ENCODE measurements at regions not wholly inside any gene's neighbourhood (a gene's known extent, or its start where the extent isn't known, plus 50 kb on each side); places are given as distances from the start of the nearest gene placed in this dataset.

DNA sequence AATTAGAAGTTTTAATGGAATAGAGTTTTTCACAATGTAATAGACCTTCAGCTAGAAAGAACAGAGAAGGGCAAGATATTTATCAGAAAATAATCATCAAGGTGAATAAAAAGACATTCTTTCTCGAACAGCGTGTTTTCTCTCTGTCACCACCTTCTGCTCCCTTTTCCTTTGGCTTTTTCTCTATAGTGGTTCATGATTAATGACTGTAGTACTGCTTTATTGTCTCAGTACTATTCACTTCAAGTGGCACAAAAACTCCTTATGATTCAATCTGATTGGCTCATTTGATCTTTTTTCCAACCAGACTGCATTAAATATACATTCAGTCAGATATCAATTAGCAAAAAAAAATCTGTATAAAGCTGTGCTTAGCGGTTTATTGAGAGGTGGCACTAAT, 516.0 kb downstream of the OTOL1 start:
- no peak for DNase-seq (ENCODE audit: low read depth, low spot score)
- in situ Hi-C loops (cut with HindIII; ENCODE audit: low sequenced_read_pairs) = no loop called here
- H3K4me3 ChIP-seq (ENCODE audit: low read depth, low read length) = no peak overlapping the region
- TF ChIP-seq, protein P1, sequence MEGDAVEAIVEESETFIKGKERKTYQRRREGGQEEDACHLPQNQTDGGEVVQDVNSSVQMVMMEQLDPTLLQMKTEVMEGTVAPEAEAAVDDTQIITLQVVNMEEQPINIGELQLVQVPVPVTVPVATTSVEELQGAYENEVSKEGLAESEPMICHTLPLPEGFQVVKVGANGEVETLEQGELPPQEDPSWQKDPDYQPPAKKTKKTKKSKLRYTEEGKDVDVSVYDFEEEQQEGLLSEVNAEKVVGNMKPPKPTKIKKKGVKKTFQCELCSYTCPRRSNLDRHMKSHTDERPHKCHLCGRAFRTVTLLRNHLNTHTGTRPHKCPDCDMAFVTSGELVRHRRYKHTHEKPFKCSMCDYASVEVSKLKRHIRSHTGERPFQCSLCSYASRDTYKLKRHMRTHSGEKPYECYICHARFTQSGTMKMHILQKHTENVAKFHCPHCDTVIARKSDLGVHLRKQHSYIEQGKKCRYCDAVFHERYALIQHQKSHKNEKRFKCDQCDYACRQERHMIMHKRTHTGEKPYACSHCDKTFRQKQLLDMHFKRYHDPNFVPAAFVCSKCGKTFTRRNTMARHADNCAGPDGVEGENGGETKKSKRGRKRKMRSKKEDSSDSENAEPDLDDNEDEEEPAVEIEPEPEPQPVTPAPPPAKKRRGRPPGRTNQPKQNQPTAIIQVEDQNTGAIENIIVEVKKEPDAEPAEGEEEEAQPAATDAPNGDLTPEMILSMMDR (IDR thresholded peaks at IDR 0.05; ENCODE audit: low read depth, low read length) = no peak

DNA sequence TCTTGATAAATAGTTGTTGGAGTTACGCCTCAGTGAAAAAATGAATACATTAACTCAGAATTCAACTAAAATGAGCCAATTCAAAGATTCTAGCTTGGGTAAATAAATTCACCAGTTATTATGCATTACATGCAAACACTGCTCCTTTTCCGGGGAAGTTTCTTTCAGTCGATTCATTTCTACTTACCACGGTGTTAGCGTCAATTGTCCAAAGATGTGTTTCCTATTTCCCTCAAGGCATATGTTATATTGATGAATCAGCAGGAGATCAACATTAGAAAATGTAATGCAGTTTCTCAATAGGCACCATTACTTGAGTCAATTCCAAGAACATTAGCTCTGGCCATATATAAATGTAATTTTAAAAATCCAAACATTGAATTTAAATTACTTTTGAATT, 517.7 kb downstream of the OTOL1 start:
- in situ Hi-C loops (cut with HindIII; ENCODE audit: low sequenced_read_pairs) = no loop called here

DNA sequence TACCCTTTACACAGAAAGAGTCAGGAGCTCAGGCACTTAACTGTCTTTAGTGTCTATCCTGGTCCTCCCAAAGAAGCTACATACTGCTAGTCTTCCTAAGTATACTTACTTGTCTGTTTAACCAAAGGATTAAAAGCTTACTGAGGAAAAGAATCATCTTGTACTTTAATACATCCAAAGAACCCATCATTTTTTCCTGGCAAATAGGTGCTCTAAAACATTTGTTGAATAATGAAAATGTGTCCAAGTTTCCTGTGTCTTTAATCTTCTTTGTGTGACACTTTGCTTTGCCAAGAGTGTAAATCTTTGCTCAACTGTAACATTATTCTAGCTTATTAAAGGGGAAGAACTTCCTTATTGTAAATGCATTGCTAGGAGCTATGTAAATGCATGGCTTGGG, 519.2 kb downstream of the OTOL1 start:
- in situ Hi-C loops (cut with HindIII; ENCODE audit: low sequenced_read_pairs) = no loop called here
- no peak for DNase-seq (ENCODE audit: low read depth, low spot score)
- TF ChIP-seq, protein P1 (IDR thresholded peaks at IDR 0.05; ENCODE audit: low read depth, low read length) = no peak

More for the DNA sequence above, 517.7 kb downstream of the OTOL1 start:
- TF ChIP-seq, protein P1 (IDR thresholded peaks at IDR 0.05; ENCODE audit: low read depth, low read length) = no peak
- no peak for DNase-seq (ENCODE audit: low read depth, low spot score)
- H3K4me3 ChIP-seq (ENCODE audit: low read depth, low read length) = no peak overlapping the region

DNA sequence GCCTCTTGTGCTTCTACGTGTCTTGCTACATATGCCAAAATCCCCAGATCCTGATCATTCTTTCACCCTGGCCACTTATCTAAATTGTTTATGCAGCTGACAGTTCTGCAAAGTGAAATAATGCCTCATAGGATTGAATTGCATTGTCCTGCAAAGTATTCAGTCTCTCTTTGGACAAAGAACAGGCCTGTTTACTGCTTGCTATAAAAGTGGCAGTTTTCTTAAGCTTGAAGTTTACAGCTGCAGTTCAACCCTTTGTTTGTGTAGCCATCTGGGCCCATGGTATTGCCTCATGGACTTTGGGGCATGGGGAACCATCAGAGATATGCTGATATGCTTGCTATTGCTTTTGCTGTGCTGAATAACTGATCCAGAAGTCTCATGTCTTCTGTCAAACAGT, 523.2 kb downstream of the OTOL1 start:
- no peak overlapping the region for H3K4me3 ChIP-seq (ENCODE audit: low read depth, low read length)
- no peak for DNase-seq (ENCODE audit: low read depth, low spot score)
- in situ Hi-C loops (cut with HindIII; ENCODE audit: low sequenced_read_pairs) = no loop called here
- TF ChIP-seq, protein P1 (IDR thresholded peaks at IDR 0.05; ENCODE audit: low read depth, low read length) = no peak

More for the DNA sequence above, 519.2 kb downstream of the OTOL1 start:
- H3K4me3 ChIP-seq (ENCODE audit: low read depth, low read length) = no peak overlapping the region

DNA sequence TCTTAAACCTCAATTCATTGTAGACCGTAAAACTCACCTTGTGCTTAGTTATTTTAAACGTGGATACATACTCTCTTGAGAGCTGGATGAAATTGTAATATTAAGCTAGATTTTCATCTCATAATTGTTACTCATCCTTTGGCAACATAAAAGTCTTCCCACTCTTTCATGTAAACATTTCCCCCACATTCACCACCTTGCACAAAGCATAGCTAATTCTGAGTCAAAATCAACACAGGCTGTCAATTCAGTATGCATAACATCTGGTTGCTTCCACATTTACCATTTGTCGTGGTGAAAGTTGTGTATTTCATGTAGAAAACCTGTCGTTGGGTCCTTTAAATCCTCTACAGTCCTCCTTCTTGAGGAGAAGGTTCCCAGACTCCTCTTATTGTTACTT, 524.6 kb downstream of the OTOL1 start:
- in situ Hi-C loops (cut with HindIII; ENCODE audit: low sequenced_read_pairs) = no loop called here
- TF ChIP-seq, protein P1 (IDR thresholded peaks at IDR 0.05; ENCODE audit: low read depth, low read length) = no peak
- no peak for DNase-seq (ENCODE audit: low read depth, low spot score)
- H3K4me3 ChIP-seq (ENCODE audit: low read depth, low read length) = no peak overlapping the region

DNA sequence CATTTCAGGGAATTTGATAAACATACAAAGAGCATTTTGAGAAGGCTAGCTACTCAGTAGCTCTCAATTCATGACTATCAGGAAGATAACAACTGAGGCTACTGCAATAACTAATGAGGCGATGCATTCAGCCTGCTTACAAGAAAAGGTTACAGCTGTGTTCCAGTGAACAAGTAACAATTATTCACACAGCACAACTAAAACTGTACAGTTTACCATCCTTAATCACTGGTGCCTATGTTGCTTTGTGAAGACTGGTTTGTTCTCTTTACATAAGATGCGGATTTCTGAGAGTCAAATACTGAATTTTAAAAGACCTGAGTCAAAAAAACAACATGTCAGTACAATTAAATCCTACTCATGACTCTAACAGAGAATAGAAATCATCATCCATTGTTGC, 526.3 kb downstream of the OTOL1 start:
- TF ChIP-seq, protein P1 (IDR thresholded peaks at IDR 0.05; ENCODE audit: low read depth, low read length) = no peak
- in situ Hi-C loops (cut with HindIII; ENCODE audit: low sequenced_read_pairs) = no loop called here
- no peak overlapping the region for H3K4me3 ChIP-seq (ENCODE audit: low read depth, low read length)
- no peak for DNase-seq (ENCODE audit: low read depth, low spot score)

DNA sequence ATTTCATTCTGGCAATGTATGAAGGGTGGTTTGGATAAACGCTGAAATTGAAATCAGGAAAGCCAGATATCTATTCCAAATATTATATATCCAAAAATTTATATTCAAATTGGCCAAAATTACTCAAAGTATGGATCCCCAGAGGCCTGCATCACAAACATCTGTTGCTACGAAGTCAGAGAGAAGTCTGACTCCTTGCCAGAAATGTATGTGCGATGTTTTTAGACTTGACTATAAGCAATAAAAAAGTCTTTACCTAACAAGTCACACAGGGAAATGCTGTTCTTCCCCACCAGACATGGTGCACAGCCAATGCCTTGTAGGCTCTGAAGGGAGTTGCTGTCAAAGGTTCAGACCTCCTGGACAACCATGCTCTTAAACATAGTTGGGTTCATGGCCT, 533.1 kb downstream of the OTOL1 start:
- in situ Hi-C loops (cut with HindIII; ENCODE audit: low sequenced_read_pairs) = no loop called here
- TF ChIP-seq, protein P1 (IDR thresholded peaks at IDR 0.05; ENCODE audit: low read depth, low read length) = no peak
- H3K4me3 ChIP-seq (ENCODE audit: low read depth, low read length) = no peak overlapping the region
- DNase-seq (ENCODE audit: low read depth, low spot score) = no peak

All from astrocyte of the spinal cord (primary cell).